ENCODE measurements at regions not wholly inside any gene's neighbourhood (a gene's known extent, or its start where the extent isn't known, plus 50 kb on each side); places are given as distances from the start of the nearest gene placed in this dataset.

DNA sequence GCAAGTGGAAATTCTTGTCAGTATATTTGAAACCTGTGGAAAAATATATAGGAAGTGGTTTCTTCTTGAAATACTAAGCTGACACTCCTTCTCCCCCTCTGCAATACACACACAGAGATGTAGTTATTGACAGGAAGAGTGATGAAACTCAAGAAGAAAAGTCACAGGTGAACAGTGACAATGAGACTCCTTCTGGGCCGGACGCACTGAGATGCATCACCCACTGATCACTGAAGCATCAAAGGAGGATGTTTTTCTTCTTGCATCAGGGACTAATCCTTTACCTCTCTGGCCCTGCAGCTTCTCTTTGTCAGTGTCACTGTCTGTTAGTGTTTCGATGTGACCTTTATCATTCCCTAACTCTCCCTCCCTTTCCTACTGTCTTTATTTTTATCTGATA is 1864.2 kb upstream of the C9orf72 start:
- Mint-ChIP-seq H3K27ac (ENCODE audit: unreplicated experiment) (no peak overlapping the region), H3K27me3 (ENCODE audit: insufficient read depth, unreplicated experiment) (no peaks in the 10 kb centered on the region), H3K4me1 (ENCODE audit: low read depth, unreplicated experiment) (no peaks in the 10 kb centered on the region), H3K4me3 (ENCODE audit: unreplicated experiment) (no peak overlapping the region), H3K9me3 (ENCODE audit: unreplicated experiment) (no peaks in the 10 kb centered on the region), H3K36me3 (ENCODE audit: insufficient read depth, unreplicated experiment) (no peaks in the 10 kb centered on the region)
- ChIA-PET CTCF (no interaction called here), POLR2A (no interaction called here)
- TF ChIP-seq, protein P1, sequence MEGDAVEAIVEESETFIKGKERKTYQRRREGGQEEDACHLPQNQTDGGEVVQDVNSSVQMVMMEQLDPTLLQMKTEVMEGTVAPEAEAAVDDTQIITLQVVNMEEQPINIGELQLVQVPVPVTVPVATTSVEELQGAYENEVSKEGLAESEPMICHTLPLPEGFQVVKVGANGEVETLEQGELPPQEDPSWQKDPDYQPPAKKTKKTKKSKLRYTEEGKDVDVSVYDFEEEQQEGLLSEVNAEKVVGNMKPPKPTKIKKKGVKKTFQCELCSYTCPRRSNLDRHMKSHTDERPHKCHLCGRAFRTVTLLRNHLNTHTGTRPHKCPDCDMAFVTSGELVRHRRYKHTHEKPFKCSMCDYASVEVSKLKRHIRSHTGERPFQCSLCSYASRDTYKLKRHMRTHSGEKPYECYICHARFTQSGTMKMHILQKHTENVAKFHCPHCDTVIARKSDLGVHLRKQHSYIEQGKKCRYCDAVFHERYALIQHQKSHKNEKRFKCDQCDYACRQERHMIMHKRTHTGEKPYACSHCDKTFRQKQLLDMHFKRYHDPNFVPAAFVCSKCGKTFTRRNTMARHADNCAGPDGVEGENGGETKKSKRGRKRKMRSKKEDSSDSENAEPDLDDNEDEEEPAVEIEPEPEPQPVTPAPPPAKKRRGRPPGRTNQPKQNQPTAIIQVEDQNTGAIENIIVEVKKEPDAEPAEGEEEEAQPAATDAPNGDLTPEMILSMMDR (IDR thresholded peaks at IDR 0.05; ENCODE audit: insufficient read depth in 1 of 2, low read depth in 1 of 2, low read length in 1 of 2, severe bottlenecking in 1 of 2, unreplicated experiment in 1 of 2): no peak
- Histone ChIP-seq H3K9me3 (no peaks in the 10 kb centered on the region), H3K36me3 (ENCODE audit: control insufficient read depth, insufficient read depth, low read length) (no peaks in the 10 kb centered on the region), H3K27me3 (replicated peaks; ENCODE audit: control insufficient read depth, insufficient read depth, low read length) (no peaks in the 10 kb centered on the region), H3K4me1 (no peaks in the 10 kb centered on the region), H3K4me3 (ENCODE audit: low read depth, low read length) (no peak overlapping the region)
- no peak for DNase-seq
- no TSS peak for BruUV-seq (replicated peaks)
- intact Hi-C loops (cut with micrococcal nuclease; ENCODE audit: unreplicated experiment): no loop called here

DNA sequence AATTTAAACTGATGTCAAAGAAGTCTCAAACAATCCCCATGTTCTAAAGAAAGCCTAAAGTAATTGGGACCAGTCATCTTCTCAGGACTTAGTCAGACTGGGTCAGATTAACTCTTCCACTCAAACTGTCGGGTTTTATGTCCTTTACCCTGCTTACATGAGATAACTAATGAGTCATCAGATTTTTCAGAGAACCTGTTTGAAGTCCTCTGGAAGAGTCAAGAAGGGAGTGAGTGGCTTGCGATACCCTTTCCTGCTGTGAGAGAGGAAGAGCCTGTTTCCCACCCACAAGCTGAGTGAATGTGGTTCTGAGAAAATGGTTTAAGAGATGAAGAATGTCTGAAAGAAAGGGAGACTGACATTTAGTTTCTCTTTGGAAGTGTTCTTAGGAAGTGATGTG is 1866.7 kb upstream of the C9orf72 start:
- Mint-ChIP-seq H3K27ac (ENCODE audit: unreplicated experiment) (no peak overlapping the region), H3K4me1 (ENCODE audit: low read depth, unreplicated experiment) (no peaks in the 10 kb centered on the region), H3K27me3 (ENCODE audit: insufficient read depth, unreplicated experiment) (no peaks in the 10 kb centered on the region), H3K9me3 (ENCODE audit: unreplicated experiment) (no peaks in the 10 kb centered on the region), H3K36me3 (ENCODE audit: insufficient read depth, unreplicated experiment) (no peaks in the 10 kb centered on the region), H3K4me3 (ENCODE audit: unreplicated experiment) (no peak overlapping the region)
- no TSS peak for BruUV-seq (replicated peaks)
- no peak overlapping the region for H3K4me3 ChIP-seq (ENCODE audit: low read depth, low read length)
- CTCF ChIA-PET: no interaction called here
- intact Hi-C loops (cut with micrococcal nuclease; ENCODE audit: unreplicated experiment): no loop called here
- H3K9me3 ChIP-seq: no peaks in the 10 kb centered on the region
- TF ChIP-seq, protein P1 (IDR thresholded peaks at IDR 0.05; ENCODE audit: insufficient read depth in 1 of 2, low read depth in 1 of 2, low read length in 1 of 2, severe bottlenecking in 1 of 2, unreplicated experiment in 1 of 2): no peak
- H3K27me3 ChIP-seq (replicated peaks; ENCODE audit: control insufficient read depth, insufficient read depth, low read length): no peaks in the 10 kb centered on the region
- POLR2A ChIA-PET: no interaction called here
- H3K36me3 ChIP-seq (ENCODE audit: control insufficient read depth, insufficient read depth, low read length): no peaks in the 10 kb centered on the region
- no peak for DNase-seq
- H3K4me1 ChIP-seq: no peaks in the 10 kb centered on the region

GRCh38 chr9:29440449-29440848 is 1867.2 kb upstream of the C9orf72 start:
- Mint-ChIP-seq H3K27ac (ENCODE audit: unreplicated experiment) (no peak overlapping the region), H3K27me3 (ENCODE audit: insufficient read depth, unreplicated experiment) (no peaks in the 10 kb centered on the region), H3K9me3 (ENCODE audit: unreplicated experiment) (no peaks in the 10 kb centered on the region), H3K36me3 (ENCODE audit: insufficient read depth, unreplicated experiment) (no peaks in the 10 kb centered on the region), H3K4me3 (ENCODE audit: unreplicated experiment) (no peak overlapping the region), H3K4me1 (ENCODE audit: low read depth, unreplicated experiment) (no peaks in the 10 kb centered on the region)
- ChIA-PET POLR2A (no interaction called here), CTCF (no interaction called here)
- H3K27me3 ChIP-seq (replicated peaks; ENCODE audit: control insufficient read depth, insufficient read depth, low read length): no peaks in the 10 kb centered on the region
- BruUV-seq (replicated peaks): no TSS peak
- TF ChIP-seq, protein P1 (IDR thresholded peaks at IDR 0.05; ENCODE audit: insufficient read depth in 1 of 2, low read depth in 1 of 2, low read length in 1 of 2, severe bottlenecking in 1 of 2, unreplicated experiment in 1 of 2): no peak
- no peaks in the 10 kb centered on the region for H3K36me3 ChIP-seq (ENCODE audit: control insufficient read depth, insufficient read depth, low read length)
- DNase-seq: no peak
- intact Hi-C loops (cut with micrococcal nuclease; ENCODE audit: unreplicated experiment): no loop called here
- no peaks in the 10 kb centered on the region for H3K9me3 ChIP-seq
- no peak overlapping the region for H3K4me3 ChIP-seq (ENCODE audit: low read depth, low read length)
- no peaks in the 10 kb centered on the region for H3K4me1 ChIP-seq
